ENCODE measurements at regions not wholly inside any gene's neighbourhood (a gene's known extent, or its start where the extent isn't known, plus 50 kb on each side); places are given as distances from the start of the nearest gene placed in this dataset.
A peak's percentile ranks its signal among the peaks of the same experiment; 100 is the strongest.

DNA sequence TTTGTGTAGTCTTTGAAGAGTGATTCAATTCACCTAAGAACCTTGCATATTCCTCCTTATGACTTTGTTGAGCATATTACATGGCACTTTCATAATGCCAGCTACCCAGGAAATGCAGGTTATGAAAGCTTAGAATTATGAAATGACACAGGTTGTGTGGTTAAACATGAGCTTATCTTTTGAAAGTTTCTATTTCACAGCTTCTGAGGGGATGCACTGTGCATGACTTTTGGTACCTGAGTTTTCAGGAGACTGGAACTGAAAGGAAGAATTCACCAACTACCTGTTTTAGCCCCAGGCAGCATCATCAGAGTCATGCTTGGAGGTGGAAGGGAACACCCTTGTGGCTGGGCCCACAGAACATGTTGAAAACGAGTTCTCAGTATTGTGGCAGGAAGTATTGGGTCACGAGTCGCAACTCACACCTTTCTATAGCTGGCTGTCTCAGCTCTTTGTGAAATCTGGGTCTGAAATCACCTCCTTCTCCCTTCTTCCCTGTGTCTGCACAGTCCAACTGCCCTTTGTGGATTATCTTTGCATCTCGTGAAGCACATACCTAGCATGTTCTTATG, 228.2 kb downstream of the PTEN start (continued):
- TF ChIP-seq, protein P1, sequence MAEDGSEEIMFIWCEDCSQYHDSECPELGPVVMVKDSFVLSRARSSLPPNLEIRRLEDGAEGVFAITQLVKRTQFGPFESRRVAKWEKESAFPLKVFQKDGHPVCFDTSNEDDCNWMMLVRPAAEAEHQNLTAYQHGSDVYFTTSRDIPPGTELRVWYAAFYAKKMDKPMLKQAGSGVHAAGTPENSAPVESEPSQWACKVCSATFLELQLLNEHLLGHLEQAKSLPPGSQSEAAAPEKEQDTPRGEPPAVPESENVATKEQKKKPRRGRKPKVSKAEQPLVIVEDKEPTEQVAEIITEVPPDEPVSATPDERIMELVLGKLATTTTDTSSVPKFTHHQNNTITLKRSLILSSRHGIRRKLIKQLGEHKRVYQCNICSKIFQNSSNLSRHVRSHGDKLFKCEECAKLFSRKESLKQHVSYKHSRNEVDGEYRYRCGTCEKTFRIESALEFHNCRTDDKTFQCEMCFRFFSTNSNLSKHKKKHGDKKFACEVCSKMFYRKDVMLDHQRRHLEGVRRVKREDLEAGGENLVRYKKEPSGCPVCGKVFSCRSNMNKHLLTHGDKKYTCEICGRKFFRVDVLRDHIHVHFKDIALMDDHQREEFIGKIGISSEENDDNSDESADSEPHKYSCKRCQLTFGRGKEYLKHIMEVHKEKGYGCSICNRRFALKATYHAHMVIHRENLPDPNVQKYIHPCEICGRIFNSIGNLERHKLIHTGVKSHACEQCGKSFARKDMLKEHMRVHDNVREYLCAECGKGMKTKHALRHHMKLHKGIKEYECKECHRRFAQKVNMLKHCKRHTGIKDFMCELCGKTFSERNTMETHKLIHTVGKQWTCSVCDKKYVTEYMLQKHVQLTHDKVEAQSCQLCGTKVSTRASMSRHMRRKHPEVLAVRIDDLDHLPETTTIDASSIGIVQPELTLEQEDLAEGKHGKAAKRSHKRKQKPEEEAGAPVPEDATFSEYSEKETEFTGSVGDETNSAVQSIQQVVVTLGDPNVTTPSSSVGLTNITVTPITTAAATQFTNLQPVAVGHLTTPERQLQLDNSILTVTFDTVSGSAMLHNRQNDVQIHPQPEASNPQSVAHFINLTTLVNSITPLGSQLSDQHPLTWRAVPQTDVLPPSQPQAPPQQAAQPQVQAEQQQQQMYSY (CRISPR knock-in tag; IDR thresholded peaks at IDR 0.05): no peak
- TF ChIP-seq, protein P2, sequence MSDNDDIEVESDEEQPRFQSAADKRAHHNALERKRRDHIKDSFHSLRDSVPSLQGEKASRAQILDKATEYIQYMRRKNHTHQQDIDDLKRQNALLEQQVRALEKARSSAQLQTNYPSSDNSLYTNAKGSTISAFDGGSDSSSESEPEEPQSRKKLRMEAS (IDR thresholded peaks at IDR 0.05; ENCODE audit: low read depth, low read length): no peak; the same call in 1 of the 2 replicates
- TF ChIP-seq LARP7 (IDR thresholded peaks at IDR 0.05) (no peak), ZNF24 (IDR thresholded peaks at IDR 0.05) (peak; percentile 32; the same call in 1 of the 2 replicates), KDM1A (IDR thresholded peaks at IDR 0.05; ENCODE audit: borderline replicate concordance) (no peak), EZH2 (IDR thresholded peaks at IDR 0.05; ENCODE audit: borderline replicate concordance, control insufficient read depth, low read depth, low read length) (no peak), CHD4 (IDR thresholded peaks at IDR 0.05) (no peak), IRF4 (IDR thresholded peaks at IDR 0.05; ENCODE audit: low read depth, low read length) (peak; percentile 91), MTA2 (IDR thresholded peaks at IDR 0.05; ENCODE audit: low read depth) (peak; percentile 95), ZBED1 (IDR thresholded peaks at IDR 0.05; ENCODE audit: borderline replicate concordance) (peak; percentile 96), BRCA1 (IDR thresholded peaks at IDR 0.05; ENCODE audit: low read depth, low read length) (no peak), ZNF207 (IDR thresholded peaks at IDR 0.05; ENCODE audit: borderline replicate concordance) (no peak), ZSCAN29 (IDR thresholded peaks at IDR 0.05) (no peak), YBX1 (IDR thresholded peaks at IDR 0.05) (no peak), NFYB (IDR thresholded peaks at IDR 0.05; ENCODE audit: insufficient read depth, low read depth, low read length) (no peak), SPI1 (IDR thresholded peaks at IDR 0.05; ENCODE audit: borderline replicate concordance, insufficient read depth, low read depth, low read length) (peak; percentile 58; the same call in 1 of the 2 replicates), ASH2L (IDR thresholded peaks at IDR 0.05; ENCODE audit: borderline replicate concordance, low read depth) (no peak), CBFB (IDR thresholded peaks at IDR 0.05; ENCODE audit: low read depth) (peak; percentile 83), EGR1 (IDR thresholded peaks at IDR 0.05; ENCODE audit: borderline replicate concordance in 1 of 2, low read depth in 2 of 2, low read length in 2 of 2) (peak in 1 of 2 experiments; percentile 62; a peak in 2 of 3 replicates), NR2C1 (IDR thresholded peaks at IDR 0.05) (no peak), ZZZ3 (IDR thresholded peaks at IDR 0.05; ENCODE audit: control insufficient read depth, insufficient read length, low read depth) (no peak), SREBF1 (IDR thresholded peaks at IDR 0.05; ENCODE audit: low read length) (no peak), RFX5 (IDR thresholded peaks at IDR 0.05; ENCODE audit: low read depth, low read length) (no peak), ESRRA (IDR thresholded peaks at IDR 0.05; ENCODE audit: low read length) (no peak), HCFC1 (IDR thresholded peaks at IDR 0.05; ENCODE audit: low read length) (no peak)
- TF ChIP-seq, protein P3, sequence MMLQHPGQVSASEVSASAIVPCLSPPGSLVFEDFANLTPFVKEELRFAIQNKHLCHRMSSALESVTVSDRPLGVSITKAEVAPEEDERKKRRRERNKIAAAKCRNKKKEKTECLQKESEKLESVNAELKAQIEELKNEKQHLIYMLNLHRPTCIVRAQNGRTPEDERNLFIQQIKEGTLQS (IDR thresholded peaks at IDR 0.05; ENCODE audit: borderline replicate concordance, extremely low read depth, low read depth, low read length): no peak
- TF ChIP-seq, protein P4, sequence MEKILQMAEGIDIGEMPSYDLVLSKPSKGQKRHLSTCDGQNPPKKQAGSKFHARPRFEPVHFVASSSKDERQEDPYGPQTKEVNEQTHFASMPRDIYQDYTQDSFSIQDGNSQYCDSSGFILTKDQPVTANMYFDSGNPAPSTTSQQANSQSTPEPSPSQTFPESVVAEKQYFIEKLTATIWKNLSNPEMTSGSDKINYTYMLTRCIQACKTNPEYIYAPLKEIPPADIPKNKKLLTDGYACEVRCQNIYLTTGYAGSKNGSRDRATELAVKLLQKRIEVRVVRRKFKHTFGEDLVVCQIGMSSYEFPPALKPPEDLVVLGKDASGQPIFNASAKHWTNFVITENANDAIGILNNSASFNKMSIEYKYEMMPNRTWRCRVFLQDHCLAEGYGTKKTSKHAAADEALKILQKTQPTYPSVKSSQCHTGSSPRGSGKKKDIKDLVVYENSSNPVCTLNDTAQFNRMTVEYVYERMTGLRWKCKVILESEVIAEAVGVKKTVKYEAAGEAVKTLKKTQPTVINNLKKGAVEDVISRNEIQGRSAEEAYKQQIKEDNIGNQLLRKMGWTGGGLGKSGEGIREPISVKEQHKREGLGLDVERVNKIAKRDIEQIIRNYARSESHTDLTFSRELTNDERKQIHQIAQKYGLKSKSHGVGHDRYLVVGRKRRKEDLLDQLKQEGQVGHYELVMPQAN (conservative IDR thresholded peaks at IDR 0.05): no peak

Data from GM12878 (cell line).